Breast epithelium (tissue), 4 donors: ENCODE measurements at regions not wholly inside any gene's neighbourhood (a gene's known extent, or its start where the extent isn't known, plus 50 kb on each side); places are given as distances from the start of the nearest gene placed in this dataset.

Experiments used
- DNase-seq, 2 donors: peaks; one replicate each; pipeline ENCODE4 v3.0.0-alpha.2; 2019; ENCODE audit warnings: low spot score in 2 of 2
- H3K27ac ChIP-seq, 2 donors: fragments of 200-600 bp; sonication (generic) in 1 of 2; one replicate each; pipeline ENCODE4 v1.5.1; 2016 to 2019; ENCODE audit warnings: mild to moderate bottlenecking in 1 of 2
- H3K27me3 ChIP-seq, 2 donors: fragments of 200-600 bp; sonication (generic) in 1 of 2; one replicate each; pipeline versions ENCODE4 v1.5.1 to v1.6.0; 2017 to 2019; ENCODE audit warnings: control low read depth in 1 of 2, mild to moderate bottlenecking in 1 of 2
- H3K36me3 ChIP-seq: fragments of 200-600 bp; one replicate; pipeline ENCODE4 v1.5.1; 2019
- H3K4me1 ChIP-seq, 2 donors: fragments of 200-600 bp; sonication (generic); one replicate each; pipeline ENCODE4 v1.5.1; 2016 to 2019; ENCODE audit warnings: control low read depth in 1 of 2
- H3K4me3 ChIP-seq, 3 donors: fragments of 200-600 bp; sonication (generic); 1 replicate in 2 of 3; 2 replicates in 1 of 3; pipeline ENCODE4 v1.5.1; 2016 to 2019; ENCODE audit warnings: mild to moderate bottlenecking in 3 of 3, moderate library complexity in 2 of 3
- H3K9me3 ChIP-seq, 2 donors: fragments of 200-600 bp; sonication (generic) in 1 of 2; one replicate each; pipeline ENCODE4 v1.5.1; 2016 to 2019; ENCODE audit warnings: control low read depth in 1 of 2
- POLR2A ChIP-seq: fragments of 450-650 bp; IDR thresholded peaks from one replicate; pipeline ENCODE4 v1.6.1; 2016; ENCODE audit warnings: antibody characterized with exemption, mild to moderate bottlenecking, moderate library complexity
- POLR2AphosphoS5 ChIP-seq, 3 donors: sonication (generic); formaldehyde crosslinking; IDR thresholded peaks; one replicate each; pipeline ENCODE4 v1.6.1; 2017; ENCODE audit warnings: antibody characterized with exemption in 3 of 3
- intact Hi-C: fragments of 100-400 bp; cut with DNase I; formaldehyde crosslinking; loops from one replicate; pipeline ENCODE4 v1.15.1; 2023; ENCODE audit warnings: low total_unique reads
- TF ChIP-seq, protein P1 (sequence below), 3 donors: fragments of 450-650 bp; IDR thresholded peaks; one replicate each; pipeline ENCODE4 v1.5.1; 2016 to 2017; ENCODE audit warnings: antibody characterized with exemption in 3 of 3, mild to moderate bottlenecking in 3 of 3, moderate library complexity in 3 of 3

GRCh38 chr2:144217853-144218633, 301.9 kb downstream of the ZEB2 start:
- Histone ChIP-seq H3K27me3 (no peaks in the 10 kb centered on the region), H3K36me3 (no peaks in the 10 kb centered on the region), H3K4me3 (no peak overlapping the region), H3K9me3 (no peaks in the 10 kb centered on the region), H3K27ac (no peak overlapping the region), H3K4me1 (no peaks in the 10 kb centered on the region)
- TF ChIP-seq POLR2AphosphoS5 (IDR thresholded peaks at IDR 0.05) (no peak), POLR2A (no peak)
- TF ChIP-seq, protein P1, sequence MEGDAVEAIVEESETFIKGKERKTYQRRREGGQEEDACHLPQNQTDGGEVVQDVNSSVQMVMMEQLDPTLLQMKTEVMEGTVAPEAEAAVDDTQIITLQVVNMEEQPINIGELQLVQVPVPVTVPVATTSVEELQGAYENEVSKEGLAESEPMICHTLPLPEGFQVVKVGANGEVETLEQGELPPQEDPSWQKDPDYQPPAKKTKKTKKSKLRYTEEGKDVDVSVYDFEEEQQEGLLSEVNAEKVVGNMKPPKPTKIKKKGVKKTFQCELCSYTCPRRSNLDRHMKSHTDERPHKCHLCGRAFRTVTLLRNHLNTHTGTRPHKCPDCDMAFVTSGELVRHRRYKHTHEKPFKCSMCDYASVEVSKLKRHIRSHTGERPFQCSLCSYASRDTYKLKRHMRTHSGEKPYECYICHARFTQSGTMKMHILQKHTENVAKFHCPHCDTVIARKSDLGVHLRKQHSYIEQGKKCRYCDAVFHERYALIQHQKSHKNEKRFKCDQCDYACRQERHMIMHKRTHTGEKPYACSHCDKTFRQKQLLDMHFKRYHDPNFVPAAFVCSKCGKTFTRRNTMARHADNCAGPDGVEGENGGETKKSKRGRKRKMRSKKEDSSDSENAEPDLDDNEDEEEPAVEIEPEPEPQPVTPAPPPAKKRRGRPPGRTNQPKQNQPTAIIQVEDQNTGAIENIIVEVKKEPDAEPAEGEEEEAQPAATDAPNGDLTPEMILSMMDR (IDR thresholded peaks at IDR 0.05) = no peak
- DNase-seq = no peak
- intact Hi-C loops = no loop called here

DNA sequence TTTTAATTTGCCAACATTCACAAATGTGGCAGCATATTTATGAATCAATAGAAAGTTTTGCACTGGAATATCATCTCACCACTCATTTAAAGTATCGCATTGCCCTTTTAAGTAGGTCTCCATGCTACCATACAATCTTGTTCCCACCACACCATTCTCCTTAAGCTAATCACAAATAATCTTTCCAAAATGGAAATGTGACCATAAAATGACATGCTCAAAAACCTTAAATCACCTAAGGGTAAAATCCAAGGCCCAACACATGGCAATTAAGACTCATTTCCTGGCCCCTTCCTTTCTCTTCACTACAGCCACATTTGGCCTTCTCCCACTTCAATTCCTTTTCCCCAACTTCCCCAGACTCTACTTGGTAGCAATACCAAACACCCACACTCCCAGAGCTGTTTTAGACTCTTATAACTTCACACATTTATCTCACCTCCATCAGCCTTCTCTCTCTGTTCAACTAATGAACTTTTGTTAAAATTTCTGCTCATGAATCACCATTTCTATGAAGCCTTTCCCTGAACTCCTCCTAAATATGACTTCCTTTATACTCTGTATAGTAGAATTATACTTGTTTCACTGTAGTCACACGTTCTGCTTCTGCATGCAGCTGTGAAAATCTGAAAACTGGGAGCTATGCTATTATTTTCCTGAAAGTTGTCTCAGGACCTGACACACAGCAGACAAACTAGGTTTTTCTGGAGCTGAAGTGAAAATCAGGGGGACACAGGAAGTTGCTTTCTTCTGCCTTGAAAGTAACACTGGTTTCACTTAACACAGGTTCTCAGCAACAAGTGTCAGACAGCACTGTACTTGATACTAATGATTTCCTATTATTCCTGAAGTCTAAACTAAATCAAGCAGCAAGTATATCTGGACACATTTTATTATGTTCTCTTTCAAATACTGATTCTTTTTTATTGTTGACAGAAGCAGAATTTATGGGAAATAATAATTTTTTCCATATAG, 303.9 kb downstream of the ZEB2 start:
- Histone ChIP-seq H3K36me3 (no peaks in the 10 kb centered on the region), H3K27ac (no peak overlapping the region), H3K9me3 (no peaks in the 10 kb centered on the region), H3K4me3 (no peak overlapping the region), H3K27me3 (no peaks in the 10 kb centered on the region), H3K4me1 (no peaks in the 10 kb centered on the region)
- no peak for TF ChIP-seq POLR2A
- TF ChIP-seq, protein P1 (IDR thresholded peaks at IDR 0.05) = no peak
- no peak for TF ChIP-seq POLR2AphosphoS5 (IDR thresholded peaks at IDR 0.05)
- intact Hi-C loops = no loop called here
- no peak for DNase-seq

DNA sequence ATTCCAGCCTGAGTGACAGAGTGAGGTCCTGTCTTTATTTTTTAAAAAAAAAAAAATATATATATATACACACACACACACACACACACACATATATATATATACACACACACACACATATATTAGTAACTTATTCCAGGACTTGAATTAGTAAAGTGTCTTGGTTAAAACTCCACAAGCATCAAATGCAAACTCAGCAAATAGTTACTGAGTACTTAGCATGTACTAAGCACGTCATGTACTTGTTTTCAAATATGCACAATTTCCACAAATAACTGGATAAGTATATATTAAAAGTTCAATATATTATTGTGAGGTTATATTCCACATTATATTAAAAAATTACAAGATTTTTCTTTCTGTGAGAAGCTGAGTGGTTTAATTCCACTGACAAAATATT, 304.7 kb downstream of the ZEB2 start:
- Histone ChIP-seq H3K36me3 (no peaks in the 10 kb centered on the region), H3K4me1 (no peaks in the 10 kb centered on the region), H3K9me3 (no peaks in the 10 kb centered on the region), H3K27me3 (no peaks in the 10 kb centered on the region), H3K27ac (no peak overlapping the region), H3K4me3 (no peak overlapping the region)
- no peak for DNase-seq
- TF ChIP-seq POLR2AphosphoS5 (IDR thresholded peaks at IDR 0.05) = no peak
- TF ChIP-seq, protein P1 (IDR thresholded peaks at IDR 0.05) = no peak
- no peak for TF ChIP-seq POLR2A
- intact Hi-C loops = no loop called here

DNA sequence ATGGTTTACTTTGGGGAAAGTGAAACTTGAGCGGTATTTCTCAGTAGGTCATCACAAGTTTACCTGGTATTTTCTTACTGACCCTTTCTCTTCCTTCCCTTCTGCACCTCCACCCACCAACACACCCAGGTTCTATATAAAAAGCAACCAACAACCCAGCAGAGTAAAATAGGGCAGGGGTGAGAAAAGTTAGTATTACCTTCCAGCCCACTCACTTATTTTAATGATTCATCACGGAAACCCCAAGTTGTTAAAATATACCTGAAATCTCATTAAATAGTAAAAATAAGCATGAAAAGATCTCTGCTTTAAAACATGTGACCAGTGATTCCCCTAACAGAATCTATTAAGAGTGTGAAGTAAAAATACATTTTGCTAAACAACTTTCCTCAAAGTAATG, 306.1 kb downstream of the ZEB2 start:
- H3K27me3 ChIP-seq = no peaks in the 10 kb centered on the region
- H3K27ac ChIP-seq = no peak overlapping the region
- intact Hi-C loops = no loop called here
- TF ChIP-seq POLR2AphosphoS5 (IDR thresholded peaks at IDR 0.05) (no peak), POLR2A (no peak)
- TF ChIP-seq, protein P1 (IDR thresholded peaks at IDR 0.05) = no peak
- no peaks in the 10 kb centered on the region for H3K9me3 ChIP-seq
- no peaks in the 10 kb centered on the region for H3K36me3 ChIP-seq
- no peaks in the 10 kb centered on the region for H3K4me1 ChIP-seq
- DNase-seq = no peak
- no peak overlapping the region for H3K4me3 ChIP-seq

GRCh38 chr2:144211826-144212225, 308.1 kb downstream of the ZEB2 start:
- H3K36me3 ChIP-seq = no peaks in the 10 kb centered on the region
- no peaks in the 10 kb centered on the region for H3K27me3 ChIP-seq
- DNase-seq = no peak
- H3K4me3 ChIP-seq = no peak overlapping the region
- H3K4me1 ChIP-seq = no peaks in the 10 kb centered on the region
- H3K9me3 ChIP-seq = no peaks in the 10 kb centered on the region
- no peak for TF ChIP-seq POLR2AphosphoS5 (IDR thresholded peaks at IDR 0.05)
- TF ChIP-seq, protein P1 (IDR thresholded peaks at IDR 0.05) = no peak
- no peak for TF ChIP-seq POLR2A
- no peak overlapping the region for H3K27ac ChIP-seq
- intact Hi-C loops = no loop called here
